HEK293 (cell line): ENCODE measurements at regions not wholly inside any gene's neighbourhood (a gene's known extent, or its start where the extent isn't known, plus 50 kb on each side); places are given as distances from the start of the nearest gene placed in this dataset.

Source experiments
- CTCF ChIA-PET: fragments of 350-600 bp; formaldehyde crosslinking; extraction: SDS; loops from one replicate; lab custom pipeline; 2021; ENCODE audit warnings: antibody characterized with exemption; lab: Yijun Ruan, JAX
- POLR2A ChIA-PET: fragments of 300-600 bp; formaldehyde crosslinking; extraction: SDS; loops from one replicate; lab custom pipeline; 2020; ENCODE audit warnings: antibody characterized with exemption, inconsistent platforms; lab: Yijun Ruan, JAX
- H3K27ac ChIP-seq: fragments of 200-500 bp; sonication (Bioruptor generic); 2 replicates; pipeline ENCODE4 v1.5.1; 2014; ENCODE audit warnings: low read depth, low read length, control low read depth, inconsistent platforms; ENCODE audit errors: extremely low read depth
- H3K36me3 ChIP-seq, 2 experiments: fragments of 200-500 bp in 1 of 2; sonication (Bioruptor generic) in 1 of 2; 1 replicate in 1 of 2; 2 replicates in 1 of 2; pipeline ENCODE4 v1.5.1; 2014 to 2017; ENCODE audit warnings: inconsistent platforms in 2 of 2, low read length in 2 of 2; ENCODE audit not compliant: control insufficient read depth in 2 of 2, insufficient read depth in 1 of 2
- H3K4me1 ChIP-seq: fragments of 200-500 bp; sonication (Bioruptor generic); 2 replicates; pipeline ENCODE4 v1.5.1; 2014; ENCODE audit warnings: mild to moderate bottlenecking, low read length, inconsistent platforms; ENCODE audit not compliant: control insufficient read depth, insufficient read depth
- H3K4me3 ChIP-seq: 2 replicates; pipeline ENCODE4 v1.5.1; 2011; ENCODE audit warnings: low read depth, mild to moderate bottlenecking, control low read depth, low read length, moderate library complexity
- H3K9me3 ChIP-seq: fragments of 200-500 bp; sonication (Bioruptor generic); 2 replicates; pipeline ENCODE4 v1.5.1; 2014; ENCODE audit warnings: low read depth, low read length, inconsistent platforms; ENCODE audit not compliant: control insufficient read depth, insufficient read depth
- PRDM10 ChIP-seq: fragments of 450-650 bp; formaldehyde crosslinking; IDR thresholded peaks from 2 replicates; pipeline ENCODE4 v1.5.1; 2016; ENCODE audit warnings: missing biosample characterization, missing genetic modification characterization
- SCRT2 ChIP-seq: fragments of 450-650 bp; formaldehyde crosslinking; IDR thresholded peaks from 2 replicates; pipeline ENCODE4 v1.5.1; 2016; ENCODE audit warnings: missing biosample characterization, missing genetic modification characterization
- ZBTB11 ChIP-seq: fragments of 450-650 bp; formaldehyde crosslinking; conservative IDR thresholded peaks from 2 replicates; pipeline ENCODE4 v1.5.1; 2016; ENCODE audit warnings: low read depth, missing biosample characterization, missing genetic modification characterization
- ZNF514 ChIP-seq: fragments of 450-650 bp; formaldehyde crosslinking; IDR thresholded peaks from 2 replicates; pipeline ENCODE4 v1.5.1; 2016; ENCODE audit warnings: missing biosample characterization, missing genetic modification characterization
- ZNF521 ChIP-seq: fragments of 450-650 bp; formaldehyde crosslinking; IDR thresholded peaks from 2 replicates; pipeline ENCODE4 v1.5.1; 2017; ENCODE audit warnings: missing biosample characterization, mild to moderate bottlenecking, missing genetic modification characterization
- ZNF600 ChIP-seq: fragments of 450-650 bp; formaldehyde crosslinking; IDR thresholded peaks from 2 replicates; pipeline ENCODE4 v1.5.1; 2016; ENCODE audit warnings: missing biosample characterization, missing genetic modification characterization
- TF ChIP-seq, protein P1 (sequence below): fragments of 450-650 bp; formaldehyde crosslinking; IDR thresholded peaks from 2 replicates; pipeline ENCODE4 v1.5.1; 2016; ENCODE audit warnings: missing biosample characterization, missing genetic modification characterization, borderline replicate concordance
- TF ChIP-seq, protein P2 (sequence below): fragments of 450-650 bp; formaldehyde crosslinking; IDR thresholded peaks from 2 replicates; pipeline ENCODE4 v1.5.1; 2016; ENCODE audit warnings: missing biosample characterization, missing genetic modification characterization
- TF ChIP-seq, protein P3 (sequence below): fragments of 450-650 bp; formaldehyde crosslinking; IDR thresholded peaks from 2 replicates; pipeline ENCODE4 v1.5.1; 2016; ENCODE audit warnings: missing biosample characterization, missing genetic modification characterization

DNA sequence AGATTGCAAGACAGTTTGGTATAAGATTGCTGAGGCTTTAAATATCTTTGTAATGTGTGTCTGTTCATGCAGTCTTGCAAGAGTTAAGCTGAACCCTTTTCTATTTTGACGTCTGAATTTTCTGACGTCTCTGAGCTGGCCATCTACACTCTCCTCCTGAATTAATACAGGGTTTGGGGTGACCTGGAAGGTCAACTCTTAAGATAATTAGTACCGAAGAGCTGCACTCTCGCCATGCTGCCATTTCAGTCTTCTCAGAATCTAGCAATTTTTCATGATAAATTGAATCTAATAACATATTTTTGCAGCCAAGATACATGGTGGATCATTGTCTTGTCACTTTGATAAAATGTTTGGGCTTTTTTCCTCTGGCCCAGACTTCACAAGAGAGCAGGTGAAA is 1245.2 kb upstream of the CELF4 start (continued):
- TF ChIP-seq ZBTB11 (no peak), ZNF600 (tag by site-specific recombination) (no peak), SCRT2 (no peak)
- TF ChIP-seq, protein P1, sequence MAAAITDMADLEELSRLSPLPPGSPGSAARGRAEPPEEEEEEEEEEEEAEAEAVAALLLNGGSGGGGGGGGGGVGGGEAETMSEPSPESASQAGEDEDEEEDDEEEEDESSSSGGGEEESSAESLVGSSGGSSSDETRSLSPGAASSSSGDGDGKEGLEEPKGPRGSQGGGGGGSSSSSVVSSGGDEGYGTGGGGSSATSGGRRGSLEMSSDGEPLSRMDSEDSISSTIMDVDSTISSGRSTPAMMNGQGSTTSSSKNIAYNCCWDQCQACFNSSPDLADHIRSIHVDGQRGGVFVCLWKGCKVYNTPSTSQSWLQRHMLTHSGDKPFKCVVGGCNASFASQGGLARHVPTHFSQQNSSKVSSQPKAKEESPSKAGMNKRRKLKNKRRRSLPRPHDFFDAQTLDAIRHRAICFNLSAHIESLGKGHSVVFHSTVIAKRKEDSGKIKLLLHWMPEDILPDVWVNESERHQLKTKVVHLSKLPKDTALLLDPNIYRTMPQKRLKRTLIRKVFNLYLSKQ: no peak
- TF ChIP-seq, protein P2, sequence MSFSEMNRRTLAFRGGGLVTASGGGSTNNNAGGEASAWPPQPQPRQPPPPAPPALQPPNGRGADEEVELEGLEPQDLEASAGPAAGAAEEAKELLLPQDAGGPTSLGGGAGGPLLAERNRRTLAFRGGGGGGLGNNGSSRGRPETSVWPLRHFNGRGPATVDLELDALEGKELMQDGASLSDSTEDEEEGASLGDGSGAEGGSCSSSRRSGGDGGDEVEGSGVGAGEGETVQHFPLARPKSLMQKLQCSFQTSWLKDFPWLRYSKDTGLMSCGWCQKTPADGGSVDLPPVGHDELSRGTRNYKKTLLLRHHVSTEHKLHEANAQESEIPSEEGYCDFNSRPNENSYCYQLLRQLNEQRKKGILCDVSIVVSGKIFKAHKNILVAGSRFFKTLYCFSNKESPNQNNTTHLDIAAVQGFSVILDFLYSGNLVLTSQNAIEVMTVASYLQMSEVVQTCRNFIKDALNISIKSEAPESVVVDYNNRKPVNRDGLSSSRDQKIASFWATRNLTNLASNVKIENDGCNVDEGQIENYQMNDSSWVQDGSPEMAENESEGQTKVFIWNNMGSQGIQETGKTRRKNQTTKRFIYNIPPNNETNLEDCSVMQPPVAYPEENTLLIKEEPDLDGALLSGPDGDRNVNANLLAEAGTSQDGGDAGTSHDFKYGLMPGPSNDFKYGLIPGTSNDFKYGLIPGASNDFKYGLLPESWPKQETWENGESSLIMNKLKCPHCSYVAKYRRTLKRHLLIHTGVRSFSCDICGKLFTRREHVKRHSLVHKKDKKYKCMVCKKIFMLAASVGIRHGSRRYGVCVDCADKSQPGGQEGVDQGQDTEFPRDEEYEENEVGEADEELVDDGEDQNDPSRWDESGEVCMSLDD: no peak
- TF ChIP-seq, protein P3, sequence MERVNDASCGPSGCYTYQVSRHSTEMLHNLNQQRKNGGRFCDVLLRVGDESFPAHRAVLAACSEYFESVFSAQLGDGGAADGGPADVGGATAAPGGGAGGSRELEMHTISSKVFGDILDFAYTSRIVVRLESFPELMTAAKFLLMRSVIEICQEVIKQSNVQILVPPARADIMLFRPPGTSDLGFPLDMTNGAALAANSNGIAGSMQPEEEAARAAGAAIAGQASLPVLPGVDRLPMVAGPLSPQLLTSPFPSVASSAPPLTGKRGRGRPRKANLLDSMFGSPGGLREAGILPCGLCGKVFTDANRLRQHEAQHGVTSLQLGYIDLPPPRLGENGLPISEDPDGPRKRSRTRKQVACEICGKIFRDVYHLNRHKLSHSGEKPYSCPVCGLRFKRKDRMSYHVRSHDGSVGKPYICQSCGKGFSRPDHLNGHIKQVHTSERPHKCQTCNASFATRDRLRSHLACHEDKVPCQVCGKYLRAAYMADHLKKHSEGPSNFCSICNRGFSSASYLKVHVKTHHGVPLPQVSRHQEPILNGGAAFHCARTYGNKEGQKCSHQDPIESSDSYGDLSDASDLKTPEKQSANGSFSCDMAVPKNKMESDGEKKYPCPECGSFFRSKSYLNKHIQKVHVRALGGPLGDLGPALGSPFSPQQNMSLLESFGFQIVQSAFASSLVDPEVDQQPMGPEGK: no peak

GRCh38 chr18:38807915-38808314 is 1242.3 kb upstream of the CELF4 start:
- CTCF ChIA-PET: no interaction called here
- H3K4me3 ChIP-seq: no peak overlapping the region
- TF ChIP-seq PRDM10 (tag by site-specific recombination) (no peak), ZNF521 (tag by site-specific recombination) (no peak)
- POLR2A ChIA-PET: no interaction called here
- no peaks in the 10 kb centered on the region for H3K36me3 ChIP-seq
- H3K4me1 ChIP-seq: no peaks in the 10 kb centered on the region
- H3K27ac ChIP-seq: no peak overlapping the region
- no peaks in the 10 kb centered on the region for H3K9me3 ChIP-seq

DNA sequence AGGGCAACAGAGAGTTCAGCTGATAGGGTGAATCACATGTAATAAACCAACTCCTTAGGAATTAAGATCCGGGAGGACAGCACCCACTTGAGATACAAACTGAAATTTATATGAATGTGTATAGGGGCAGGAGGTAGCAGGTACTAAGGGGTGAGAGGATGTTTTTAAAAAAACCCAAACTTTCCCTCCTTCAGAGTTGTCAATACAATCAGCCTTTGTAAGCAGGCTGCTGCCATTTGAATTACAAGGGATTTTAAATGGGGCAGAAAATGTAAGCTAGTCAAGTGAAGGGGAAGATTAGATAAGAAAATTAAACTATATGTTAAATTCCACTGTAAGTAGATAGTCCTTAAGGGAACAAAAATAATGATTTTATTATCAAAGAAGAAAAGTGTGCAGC is 1239.7 kb upstream of the CELF4 start:
- CTCF ChIA-PET: interaction anchor here (0.6 kb wide), 1 partner anchor 1356 kb away, joined by 6 read pairs; no protein-coding TSS in a partner anchor
- no peaks in the 10 kb centered on the region for H3K9me3 ChIP-seq
- H3K36me3 ChIP-seq: no peaks in the 10 kb centered on the region
- H3K4me1 ChIP-seq: no peaks in the 10 kb centered on the region
- no peak for TF ChIP-seq ZNF514
- POLR2A ChIA-PET: no interaction called here
- H3K4me3 ChIP-seq: no peak overlapping the region
- H3K27ac ChIP-seq: no peak overlapping the region
